ENCODE measurements at regions not wholly inside any gene's neighbourhood (a gene's known extent, or its start where the extent isn't known, plus 50 kb on each side); places are given as distances from the start of the nearest gene placed in this dataset.

DNA sequence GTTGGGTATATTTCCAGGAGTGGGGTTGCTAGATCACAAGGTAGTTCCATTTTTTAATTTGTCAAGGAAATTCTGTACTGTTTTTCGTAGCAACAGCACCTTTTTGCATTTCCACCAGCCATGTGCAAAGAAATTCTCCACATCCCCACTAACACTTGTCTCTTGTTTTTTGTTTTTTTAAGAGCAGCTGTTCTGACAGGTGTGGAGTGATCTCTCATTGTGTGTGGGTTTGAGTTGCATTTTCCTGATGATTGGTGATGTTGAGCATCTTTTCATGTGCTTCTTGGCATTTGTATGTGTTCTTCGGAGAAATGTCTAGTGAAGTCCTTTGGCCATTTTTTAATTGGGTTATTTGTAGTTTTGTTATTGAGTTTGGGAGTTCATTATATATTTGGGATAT is 80.3 kb upstream of the PUDP start:
- H3K36me3 ChIP-seq = no peaks in the 10 kb centered on the region
- 93% methylated on average over 2 of the region's 2 CpGs for WGBS
- H3K9me3 ChIP-seq = no peaks in the 10 kb centered on the region
- H3K4me3 ChIP-seq = no peak overlapping the region
- intact Hi-C loops (cut with DNase I) = no loop called here
- TF ChIP-seq POLR2A (IDR thresholded peaks at IDR 0.05) (no peak), POLR2AphosphoS5 (IDR thresholded peaks at IDR 0.05) (no peak)
- TF ChIP-seq, protein P1, sequence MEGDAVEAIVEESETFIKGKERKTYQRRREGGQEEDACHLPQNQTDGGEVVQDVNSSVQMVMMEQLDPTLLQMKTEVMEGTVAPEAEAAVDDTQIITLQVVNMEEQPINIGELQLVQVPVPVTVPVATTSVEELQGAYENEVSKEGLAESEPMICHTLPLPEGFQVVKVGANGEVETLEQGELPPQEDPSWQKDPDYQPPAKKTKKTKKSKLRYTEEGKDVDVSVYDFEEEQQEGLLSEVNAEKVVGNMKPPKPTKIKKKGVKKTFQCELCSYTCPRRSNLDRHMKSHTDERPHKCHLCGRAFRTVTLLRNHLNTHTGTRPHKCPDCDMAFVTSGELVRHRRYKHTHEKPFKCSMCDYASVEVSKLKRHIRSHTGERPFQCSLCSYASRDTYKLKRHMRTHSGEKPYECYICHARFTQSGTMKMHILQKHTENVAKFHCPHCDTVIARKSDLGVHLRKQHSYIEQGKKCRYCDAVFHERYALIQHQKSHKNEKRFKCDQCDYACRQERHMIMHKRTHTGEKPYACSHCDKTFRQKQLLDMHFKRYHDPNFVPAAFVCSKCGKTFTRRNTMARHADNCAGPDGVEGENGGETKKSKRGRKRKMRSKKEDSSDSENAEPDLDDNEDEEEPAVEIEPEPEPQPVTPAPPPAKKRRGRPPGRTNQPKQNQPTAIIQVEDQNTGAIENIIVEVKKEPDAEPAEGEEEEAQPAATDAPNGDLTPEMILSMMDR (IDR thresholded peaks at IDR 0.05) = no peak
- DNase-seq (ENCODE audit: low spot score) = no peak
- no peaks in the 10 kb centered on the region for H3K27me3 ChIP-seq (replicated peaks; ENCODE audit: insufficient read depth)
- no peaks in the 10 kb centered on the region for H3K4me1 ChIP-seq (replicated peaks)
- no peak overlapping the region for H3K27ac ChIP-seq

DNA sequence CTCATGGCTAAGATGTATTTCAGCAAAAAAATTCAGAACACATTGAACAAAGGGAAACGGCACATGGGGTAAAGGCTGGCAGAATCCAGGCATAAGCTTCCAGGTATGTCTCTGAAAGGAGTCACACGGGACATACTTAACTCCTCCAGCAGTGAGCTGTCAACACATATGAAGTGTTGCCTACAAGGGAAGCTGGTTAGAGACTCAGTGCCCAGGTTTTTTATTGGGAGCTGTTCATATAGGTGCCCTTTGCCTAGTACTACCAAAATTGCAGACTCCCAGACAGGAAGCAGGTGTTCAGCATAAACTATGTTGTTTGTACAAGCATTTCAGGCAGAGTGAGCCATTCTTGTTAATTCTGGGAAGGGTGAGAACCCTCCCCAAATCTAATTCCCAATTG is 77.4 kb upstream of the PUDP start:
- Histone ChIP-seq H3K27ac (no peak overlapping the region), H3K27me3 (replicated peaks; ENCODE audit: insufficient read depth) (no peaks in the 10 kb centered on the region), H3K4me1 (replicated peaks) (no peaks in the 10 kb centered on the region), H3K4me3 (no peak overlapping the region), H3K9me3 (no peaks in the 10 kb centered on the region), H3K36me3 (no peaks in the 10 kb centered on the region)
- intact Hi-C loops (cut with DNase I) = no loop called here
- DNase-seq (ENCODE audit: low spot score) = no peak
- WGBS = 88% methylated on average over 2 of the region's 2 CpGs
- TF ChIP-seq, protein P1 (IDR thresholded peaks at IDR 0.05) = no peak
- TF ChIP-seq POLR2A (IDR thresholded peaks at IDR 0.05) (no peak), POLR2AphosphoS5 (IDR thresholded peaks at IDR 0.05) (no peak)

DNA sequence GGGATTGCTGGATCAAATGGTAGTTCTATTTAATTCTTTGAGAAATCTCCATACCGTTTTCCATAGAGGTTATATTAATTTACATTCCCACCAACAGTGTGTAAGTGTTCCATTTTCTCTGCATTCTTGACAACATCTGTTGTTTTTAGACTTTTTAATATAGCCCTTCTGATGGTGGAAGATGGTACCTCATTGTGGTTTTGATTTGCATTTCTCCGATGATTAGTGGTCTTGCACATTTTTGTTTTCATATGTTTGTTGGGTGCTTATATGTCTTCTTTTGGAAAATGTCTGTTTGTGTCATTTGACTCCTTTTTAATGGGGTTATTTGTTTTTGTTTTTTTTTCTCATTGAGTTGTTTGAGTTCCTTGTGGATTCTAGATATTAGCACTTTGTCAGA is 75.3 kb upstream of the PUDP start:
- intact Hi-C loops (cut with DNase I) = no loop called here

DNA sequence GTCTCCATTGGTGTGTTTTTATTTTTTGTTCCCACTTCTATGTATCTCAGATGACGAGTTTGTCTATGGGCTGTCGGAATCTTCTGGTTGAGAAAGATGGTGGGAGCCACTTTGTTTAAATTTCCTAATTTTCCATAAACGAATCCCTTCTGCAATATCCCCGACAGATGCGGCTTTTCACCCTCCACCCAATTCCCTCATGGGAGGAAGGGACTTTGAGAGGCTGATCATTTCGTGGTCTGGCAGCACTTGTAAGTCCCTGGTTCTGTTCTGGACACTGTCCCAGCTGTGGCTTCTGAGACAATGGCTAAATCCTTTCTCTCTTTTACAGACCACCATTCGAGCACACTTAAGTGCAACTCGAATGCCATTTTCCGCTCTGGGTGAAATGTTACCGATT is 72.2 kb upstream of the PUDP start:
- Histone ChIP-seq H3K27ac (no peak overlapping the region), H3K9me3 (no peaks in the 10 kb centered on the region), H3K27me3 (replicated peaks; ENCODE audit: insufficient read depth) (no peaks in the 10 kb centered on the region), H3K4me1 (replicated peaks) (no peaks in the 10 kb centered on the region), H3K36me3 (no peaks in the 10 kb centered on the region), H3K4me3 (no peak overlapping the region)
- DNase-seq (ENCODE audit: low spot score) = no peak
- no peak for TF ChIP-seq POLR2A (IDR thresholded peaks at IDR 0.05)
- TF ChIP-seq, protein P1 (IDR thresholded peaks at IDR 0.05) = no peak
- TF ChIP-seq POLR2AphosphoS5 (IDR thresholded peaks at IDR 0.05) = no peak
- intact Hi-C loops (cut with DNase I) = no loop called here
- 85% methylated on average over 10 of the region's 10 CpGs for WGBS

More for the DNA sequence above, 75.3 kb upstream of the PUDP start:
- no peak for DNase-seq (ENCODE audit: low spot score)
- 79% methylated on average over 2 of the region's 2 CpGs for WGBS
- Histone ChIP-seq H3K36me3 (no peaks in the 10 kb centered on the region), H3K27ac (no peak overlapping the region), H3K4me3 (no peak overlapping the region), H3K27me3 (replicated peaks; ENCODE audit: insufficient read depth) (no peaks in the 10 kb centered on the region), H3K9me3 (no peaks in the 10 kb centered on the region), H3K4me1 (replicated peaks) (no peaks in the 10 kb centered on the region)
- no peak for TF ChIP-seq POLR2AphosphoS5 (IDR thresholded peaks at IDR 0.05)
- no peak for TF ChIP-seq POLR2A (IDR thresholded peaks at IDR 0.05)
- TF ChIP-seq, protein P1 (IDR thresholded peaks at IDR 0.05) = no peak

DNA sequence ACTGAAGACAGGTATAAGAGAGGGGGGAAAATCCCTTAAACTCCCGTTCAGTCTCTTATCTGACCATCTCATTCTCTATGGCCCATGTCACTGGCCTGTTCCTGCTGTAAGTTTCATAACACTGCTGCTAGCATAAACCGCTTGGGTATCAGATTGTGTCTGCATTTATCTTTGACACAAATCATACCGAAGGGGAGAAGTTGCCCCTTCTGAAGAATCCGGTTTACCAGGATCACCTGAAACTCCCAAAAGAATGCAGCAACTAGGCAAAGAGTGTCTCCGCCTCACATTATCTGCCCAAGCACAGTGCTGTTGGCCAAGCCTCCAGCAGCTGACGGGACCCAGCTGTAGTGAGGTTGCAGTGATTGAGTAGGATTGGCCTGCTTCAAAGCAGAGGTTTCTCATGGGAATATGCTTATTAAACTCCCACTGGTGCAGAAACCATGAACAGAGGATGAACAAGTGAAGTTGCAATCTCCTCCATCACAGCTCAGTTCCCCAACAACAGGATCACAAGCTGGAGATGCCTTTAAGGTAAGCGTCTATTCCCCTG is 71.3 kb upstream of the PUDP start:
- no peaks in the 10 kb centered on the region for H3K4me1 ChIP-seq (replicated peaks)
- TF ChIP-seq, protein P1 (IDR thresholded peaks at IDR 0.05) = no peak
- TF ChIP-seq POLR2A (IDR thresholded peaks at IDR 0.05) = no peak
- no peak for TF ChIP-seq POLR2AphosphoS5 (IDR thresholded peaks at IDR 0.05)
- no peak for DNase-seq (ENCODE audit: low spot score)
- no peak overlapping the region for H3K4me3 ChIP-seq
- no peak overlapping the region for H3K27ac ChIP-seq
- no peaks in the 10 kb centered on the region for H3K9me3 ChIP-seq
- 52% methylated on average over 7 of the region's 7 CpGs for WGBS
- no peaks in the 10 kb centered on the region for H3K36me3 ChIP-seq
- H3K27me3 ChIP-seq (replicated peaks; ENCODE audit: insufficient read depth) = no peaks in the 10 kb centered on the region
- intact Hi-C loops (cut with DNase I) = no loop called here

Data from prostate gland (tissue), 2 donors.